HEK293T (cell line): ENCODE measurements at regions not wholly inside any gene's neighbourhood (a gene's known extent, or its start where the extent isn't known, plus 50 kb on each side); places are given as distances from the start of the nearest gene placed in this dataset.

Experiments
- CTCF ChIA-PET: fragments of 350-600 bp; formaldehyde crosslinking; extraction: SDS; loops from one replicate; lab custom pipeline; 2021; ENCODE audit warnings: antibody characterized with exemption, inconsistent platforms; lab: Yijun Ruan, JAX
- POLR2A ChIA-PET: fragments of 350-600 bp; formaldehyde crosslinking; extraction: SDS; loops from one replicate; lab custom pipeline; 2020; ENCODE audit warnings: antibody characterized with exemption, inconsistent platforms; lab: Yijun Ruan, JAX
- DNase-seq: peaks from one replicate; pipeline ENCODE4 v3.0.0; 2012; ENCODE audit warnings: mixed read lengths; ENCODE audit errors: extremely low spot score
- ARNT ChIP-seq: fragments of 450-650 bp; IDR thresholded peaks from 2 replicates; pipeline ENCODE4 v1.6.1; 2017; ENCODE audit warnings: mild to moderate bottlenecking
- BHLHE40 ChIP-seq: fragments of 450-650 bp; IDR thresholded peaks from 2 replicates; pipeline ENCODE4 v1.6.1; 2016; ENCODE audit warnings: mild to moderate bottlenecking, moderate library complexity, borderline replicate concordance
- CTBP1 ChIP-seq: fragments of 450-650 bp; IDR thresholded peaks from 2 replicates; pipeline ENCODE4 v1.6.1; 2016; ENCODE audit warnings: borderline replicate concordance
- ELF4 ChIP-seq: fragments of 450-650 bp; IDR thresholded peaks from 2 replicates; pipeline ENCODE4 v1.6.1; 2017; ENCODE audit warnings: antibody characterized with exemption
- FOXA1 ChIP-seq: fragments of 450-650 bp; IDR thresholded peaks from 2 replicates; pipeline ENCODE4 v1.6.1; 2016; ENCODE audit warnings: mild to moderate bottlenecking
- FOXK2 ChIP-seq: fragments of 450-650 bp; IDR thresholded peaks from 2 replicates; pipeline ENCODE4 v1.6.1; 2016; ENCODE audit warnings: mild to moderate bottlenecking
- FOXM1 ChIP-seq: fragments of 450-650 bp; IDR thresholded peaks from 2 replicates; pipeline ENCODE4 v1.6.1; 2017; ENCODE audit warnings: mild to moderate bottlenecking, borderline replicate concordance
- HDGF ChIP-seq: fragments of 450-650 bp; IDR thresholded peaks from 2 replicates; pipeline ENCODE4 v1.6.1; 2017; ENCODE audit warnings: antibody characterized with exemption, borderline replicate concordance
- L3MBTL2 ChIP-seq: fragments of 450-650 bp; conservative IDR thresholded peaks from 2 replicates; pipeline ENCODE4 v1.6.1; 2016; ENCODE audit warnings: mild to moderate bottlenecking
- LEF1 ChIP-seq: fragments of 450-650 bp; IDR thresholded peaks from 2 replicates; pipeline ENCODE4 v1.6.1; 2017; ENCODE audit warnings: mild to moderate bottlenecking, borderline replicate concordance
- NFRKB ChIP-seq: fragments of 450-650 bp; IDR thresholded peaks from 2 replicates; pipeline ENCODE4 v1.6.1; 2016; ENCODE audit warnings: mild to moderate bottlenecking, moderate library complexity
- SP1 ChIP-seq: fragments of 450-650 bp; IDR thresholded peaks from 2 replicates; pipeline ENCODE4 v1.6.1; 2017
- SUZ12 ChIP-seq: fragments of 450-650 bp; IDR thresholded peaks from 2 replicates; pipeline ENCODE4 v1.6.1; 2016; ENCODE audit warnings: mild to moderate bottlenecking
- TARDBP ChIP-seq: fragments of 450-650 bp; IDR thresholded peaks from 2 replicates; pipeline ENCODE4 v1.6.1; 2016
- ZNF384 ChIP-seq: fragments of 450-650 bp; IDR thresholded peaks from 2 replicates; pipeline ENCODE4 v1.6.1; 2016
- TF ChIP-seq, protein P1 (sequence below): fragments of 450-650 bp; IDR thresholded peaks from 2 replicates; pipeline ENCODE4 v1.6.1; 2016

DNA sequence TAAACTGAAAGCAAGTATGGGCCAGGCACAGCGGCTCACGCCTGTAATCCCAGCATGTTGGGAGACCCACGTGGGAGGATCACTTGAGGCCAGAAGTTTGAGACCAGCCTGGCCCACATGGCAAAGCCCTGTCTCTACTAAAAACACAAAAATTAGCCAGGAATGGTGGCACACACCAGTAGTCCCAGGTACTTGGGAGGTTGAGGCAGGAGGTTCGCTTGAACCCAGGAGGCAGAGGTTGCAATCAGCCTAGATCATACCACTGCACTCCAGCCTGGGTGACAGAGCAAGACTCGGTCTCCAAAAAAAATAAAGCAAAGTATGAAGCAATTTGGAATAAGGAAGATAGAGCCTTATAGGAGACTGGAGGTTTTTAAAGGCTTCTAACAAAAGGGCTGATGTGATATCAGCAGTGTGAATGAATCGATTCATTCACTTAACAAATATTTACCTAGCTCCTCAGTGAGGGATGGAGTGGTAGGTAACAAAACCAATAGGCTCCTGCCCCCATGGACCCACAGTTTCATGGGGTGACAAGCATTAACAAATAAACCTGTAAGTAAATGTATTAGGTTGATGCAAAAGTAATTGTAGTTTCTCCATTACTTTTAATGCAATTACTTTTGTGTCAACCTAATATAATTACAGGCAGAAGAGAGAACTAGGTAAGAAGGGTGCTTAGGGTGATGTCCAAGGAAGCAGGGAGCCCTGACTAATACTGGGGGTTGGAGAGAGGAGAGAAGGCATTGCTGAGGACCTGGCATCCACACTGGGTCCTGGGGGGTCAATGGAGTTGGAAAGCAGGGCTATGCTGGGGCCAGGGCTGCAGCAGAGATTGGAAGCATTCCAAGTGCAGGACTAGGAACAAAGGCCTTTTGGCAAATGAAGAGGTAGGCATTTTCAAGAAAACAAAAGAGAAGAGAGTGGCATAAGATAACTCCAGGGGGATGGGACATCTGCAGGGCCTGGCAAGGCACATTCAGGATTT, 195.4 kb upstream of the ARL4C start:
- TF ChIP-seq NFRKB, result no peak
- no peak for TF ChIP-seq ARNT
- peak; percentile 45 for TF ChIP-seq L3MBTL2
- ChIA-PET CTCF (no interaction called here), POLR2A (no interaction called here)
- DNase-seq, result no peak

GRCh38 chr2:234691214-234691575, 194.3 kb upstream of the ARL4C start:
- no peak for DNase-seq
- TF ChIP-seq TARDBP (no peak), NFRKB (no peak), FOXA1 (no peak), SUZ12 (no peak), HDGF (no peak), SP1 (no peak), FOXK2 (no peak), L3MBTL2 (no peak), FOXM1 (no peak), CTBP1 (no peak), ELF4 (no peak), ARNT (no peak), BHLHE40 (no peak), ZNF384 (no peak)
- TF ChIP-seq, protein P1, sequence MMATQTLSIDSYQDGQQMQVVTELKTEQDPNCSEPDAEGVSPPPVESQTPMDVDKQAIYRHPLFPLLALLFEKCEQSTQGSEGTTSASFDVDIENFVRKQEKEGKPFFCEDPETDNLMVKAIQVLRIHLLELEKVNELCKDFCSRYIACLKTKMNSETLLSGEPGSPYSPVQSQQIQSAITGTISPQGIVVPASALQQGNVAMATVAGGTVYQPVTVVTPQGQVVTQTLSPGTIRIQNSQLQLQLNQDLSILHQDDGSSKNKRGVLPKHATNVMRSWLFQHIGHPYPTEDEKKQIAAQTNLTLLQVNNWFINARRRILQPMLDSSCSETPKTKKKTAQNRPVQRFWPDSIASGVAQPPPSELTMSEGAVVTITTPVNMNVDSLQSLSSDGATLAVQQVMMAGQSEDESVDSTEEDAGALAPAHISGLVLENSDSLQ, result no peak
- ChIA-PET POLR2A (no interaction called here), CTCF (no interaction called here)

DNA sequence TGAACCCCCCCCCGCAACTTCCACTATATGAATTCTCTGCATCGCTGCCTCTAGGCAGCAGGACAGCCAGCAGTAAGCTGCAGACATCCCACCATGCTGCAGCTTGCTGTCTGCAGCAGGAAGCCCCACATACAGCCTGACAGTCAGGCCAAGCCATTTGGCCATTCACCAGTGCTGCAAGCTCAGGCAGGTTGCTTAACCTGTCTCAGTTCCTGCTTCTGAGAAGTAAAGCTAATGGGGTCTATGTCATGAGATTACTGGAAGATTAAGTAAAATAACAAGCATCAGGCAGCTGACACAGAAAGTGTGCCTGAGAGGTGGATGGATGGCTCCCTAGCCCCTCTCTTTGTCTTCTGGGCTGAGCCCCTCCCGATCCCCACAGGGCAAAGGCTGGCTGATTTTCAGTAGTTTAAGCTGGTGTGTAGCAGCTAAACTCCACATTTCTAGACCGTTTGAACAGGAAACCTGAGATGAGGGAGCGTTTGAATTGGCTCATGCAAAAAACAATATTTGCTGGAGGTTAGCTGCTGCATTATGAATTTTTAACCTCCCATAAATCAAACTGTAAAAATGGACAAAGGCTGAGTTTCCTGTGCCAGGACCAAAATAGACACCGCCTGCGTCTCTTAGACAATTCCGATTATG, 193.8 kb upstream of the ARL4C start:
- TF ChIP-seq FOXA1, result no peak
- no peak for TF ChIP-seq L3MBTL2
- TF ChIP-seq NFRKB, result no peak
- TF ChIP-seq ZNF384, result no peak
- no peak for TF ChIP-seq FOXM1
- TF ChIP-seq CTBP1, result no peak
- no peak for TF ChIP-seq ARNT
- no peak for TF ChIP-seq TARDBP
- no peak for TF ChIP-seq ELF4
- no peak for TF ChIP-seq SP1
- no peak for TF ChIP-seq BHLHE40
- TF ChIP-seq FOXK2, result no peak
- TF ChIP-seq LEF1, result no peak
- no peak for TF ChIP-seq SUZ12
- TF ChIP-seq, protein P1, result no peak
- ChIA-PET POLR2A (no interaction called here), CTCF (no interaction called here)
- DNase-seq, result no peak

DNA sequence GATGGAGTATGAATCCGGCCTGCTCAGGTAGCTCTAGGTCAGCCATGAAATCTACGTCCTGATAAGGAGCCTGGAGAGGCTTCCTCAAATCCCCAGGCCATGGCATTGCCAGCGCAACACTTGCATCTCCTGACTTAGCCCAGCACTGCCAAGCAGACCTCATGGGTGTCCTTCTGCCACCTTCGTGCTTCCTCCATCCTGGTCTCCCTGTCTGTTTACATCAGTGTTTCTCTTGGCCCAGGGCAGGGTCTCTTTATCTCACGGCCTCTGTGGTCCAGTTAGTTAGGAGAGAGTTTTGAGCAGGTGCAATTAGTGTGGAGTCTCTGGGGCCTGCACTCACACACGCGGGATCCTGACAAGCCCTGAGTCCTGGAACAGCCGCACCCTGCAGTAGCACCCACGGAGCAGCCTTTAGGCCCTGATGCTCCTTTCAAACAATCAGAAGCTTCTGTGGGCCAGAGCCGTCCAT, 193.1 kb upstream of the ARL4C start:
- TF ChIP-seq L3MBTL2, result no peak
- no peak for TF ChIP-seq ZNF384
- TF ChIP-seq NFRKB, result no peak
- TF ChIP-seq CTBP1, result no peak
- TF ChIP-seq FOXK2, result no peak
- no peak for TF ChIP-seq BHLHE40
- TF ChIP-seq ARNT, result no peak
- no peak for TF ChIP-seq FOXA1
- TF ChIP-seq, protein P1, result no peak
- no peak for TF ChIP-seq SP1
- no peak for TF ChIP-seq HDGF
- TF ChIP-seq SUZ12, result no peak
- no peak for TF ChIP-seq LEF1
- no peak for TF ChIP-seq TARDBP
- no peak for TF ChIP-seq ELF4
- TF ChIP-seq FOXM1, result no peak
- no peak for DNase-seq
- ChIA-PET CTCF (no interaction called here), POLR2A (no interaction called here)

GRCh38 chr2:234687718-234688475, 191.0 kb upstream of the ARL4C start:
- ChIA-PET POLR2A (no interaction called here), CTCF (no interaction called here)
- DNase-seq, result no peak
- TF ChIP-seq ELF4 (no peak), FOXA1 (no peak), NFRKB (no peak), CTBP1 (no peak), ZNF384 (no peak), TARDBP (no peak), LEF1 (no peak)
